ENCODE measurements at regions not wholly inside any gene's neighbourhood (a gene's known extent, or its start where the extent isn't known, plus 50 kb on each side); places are given as distances from the start of the nearest gene placed in this dataset.

GRCh38 chr5:120304663-120305062 is 159.4 kb upstream of the PRR16 start:
- Mint-ChIP-seq H3K4me3 (no peak overlapping the region), H3K36me3 (no peaks in the 10 kb centered on the region), H3K27ac (no peak overlapping the region), H3K4me1 (no peaks in the 10 kb centered on the region), H3K27me3 (ENCODE audit: low read depth in 3 of 3) (no peaks in the 10 kb centered on the region), H3K9me3 (peaks cover 0 to 3% (median 0%) of the 10 kb centered on the region in 7 donors)
- Histone ChIP-seq H3K9me3 (replicated peaks in 1 of 2; ENCODE audit: control insufficient read depth in 1 of 2, insufficient read depth in 1 of 2, low read length in 2 of 2) (no peaks in the 10 kb centered on the region), H3K36me3 (replicated peaks in 1 of 2; ENCODE audit: control insufficient read depth in 1 of 2, insufficient read depth in 2 of 2, low read length in 2 of 2) (no peaks in the 10 kb centered on the region), H4K20me1 (ENCODE audit: insufficient read depth, low read length) (no peaks in the 10 kb centered on the region), H3K9ac (ENCODE audit: insufficient read depth, low read length, poor library complexity, severe bottlenecking) (no peak overlapping the region), H3K4me3 (replicated peaks in 1 of 3; ENCODE audit: low read depth in 2 of 3, low read length in 3 of 3) (no peak overlapping the region), H3K79me2 (ENCODE audit: insufficient read depth, low read length) (no peaks in the 10 kb centered on the region), H3K27me3 (ENCODE audit: control insufficient read depth in 2 of 2, insufficient read depth in 2 of 2, low read length in 2 of 2) (no peaks in the 10 kb centered on the region), H3K4me1 (ENCODE audit: control insufficient read depth in 1 of 2, insufficient read depth in 2 of 2, low read length in 2 of 2) (no peaks in the 10 kb centered on the region), H3K27ac (ENCODE audit: low read depth in 1 of 2, low read length in 2 of 2) (no peak overlapping the region), H3K4me2 (replicated peaks; ENCODE audit: extremely low read depth, low read length, poor library complexity, severe bottlenecking) (no peak overlapping the region), H2AFZ (ENCODE audit: insufficient read depth, low read depth, low read length, poor library complexity, severe bottlenecking) (no peak overlapping the region)
- no peak for DNase-seq
- no peak for TF ChIP-seq CTCF (IDR thresholded peaks at IDR 0.05)
- intact Hi-C loops (cut with micrococcal nuclease) = no loop called here
- WGBS (ENCODE audit: insufficient coverage) = 7% methylated on average over 2 of the region's 2 CpGs

- Mint-ChIP-seq H3K27ac (no peak overlapping the region), H3K4me3 (no peak overlapping the region), H3K9me3 (peaks cover 0 to 4% (median 1%) of the 10 kb centered on the region in 7 donors), H3K36me3 (no peaks in the 10 kb centered on the region), H3K4me1 (no peaks in the 10 kb centered on the region), H3K27me3 (ENCODE audit: low read depth in 3 of 3) (no peaks in the 10 kb centered on the region)
- H3K79me2 ChIP-seq (ENCODE audit: insufficient read depth, low read length) = no peaks in the 10 kb centered on the region
- no peak overlapping the region for H3K4me3 ChIP-seq (replicated peaks in 1 of 3; ENCODE audit: low read depth in 2 of 3, low read length in 3 of 3)
- H3K36me3 ChIP-seq (replicated peaks in 1 of 2; ENCODE audit: control insufficient read depth in 1 of 2, insufficient read depth in 2 of 2, low read length in 2 of 2) = no peaks in the 10 kb centered on the region
- intact Hi-C loops (cut with micrococcal nuclease) = no loop called here
- H3K9ac ChIP-seq (ENCODE audit: insufficient read depth, low read length, poor library complexity, severe bottlenecking) = no peak overlapping the region
- no peak overlapping the region for H2AFZ ChIP-seq (ENCODE audit: insufficient read depth, low read depth, low read length, poor library complexity, severe bottlenecking)
- H3K27me3 ChIP-seq (ENCODE audit: control insufficient read depth in 2 of 2, insufficient read depth in 2 of 2, low read length in 2 of 2) = no peaks in the 10 kb centered on the region
- WGBS (ENCODE audit: insufficient coverage) = no CpG with 5 or more reads among the region's 3 CpGs
- no peaks in the 10 kb centered on the region for H4K20me1 ChIP-seq (ENCODE audit: insufficient read depth, low read length)
- H3K27ac ChIP-seq (ENCODE audit: low read depth in 1 of 2, low read length in 2 of 2) = no peak overlapping the region
- H3K9me3 ChIP-seq (replicated peaks in 1 of 2; ENCODE audit: control insufficient read depth in 1 of 2, insufficient read depth in 1 of 2, low read length in 2 of 2) = no peaks in the 10 kb centered on the region
- no peak overlapping the region for H3K4me2 ChIP-seq (replicated peaks; ENCODE audit: extremely low read depth, low read length, poor library complexity, severe bottlenecking)
- DNase-seq = no peak
- H3K4me1 ChIP-seq (ENCODE audit: control insufficient read depth in 1 of 2, insufficient read depth in 2 of 2, low read length in 2 of 2) = no peaks in the 10 kb centered on the region
- TF ChIP-seq CTCF (IDR thresholded peaks at IDR 0.05) = no peak
These were observed 157.8 kb upstream of the PRR16 start for GRCh38 chr5:120306303-120306702.
